Thoracic aorta (tissue), 2 donors: ENCODE measurements at regions not wholly inside any gene's neighbourhood (a gene's known extent, or its start where the extent isn't known, plus 50 kb on each side); places are given as distances from the start of the nearest gene placed in this dataset.
A peak's percentile ranks its signal among the peaks of the same experiment; 100 is the strongest.

Experiments
- ATAC-seq: fragments of 150-250 bp; one replicate; pipeline ENCODE4 v1.8.0; 2017; ENCODE audit warnings: low read depth; ENCODE audit not compliant: insufficient number of reproducible peaks, low FRiP score
- DNase-seq: peaks from one replicate; pipeline ENCODE4 v3.0.0-alpha.2; 2020; ENCODE audit warnings: low spot score
- H3K27ac ChIP-seq, 2 donors: fragments of 200-600 bp; sonication (generic); 1 replicate in 1 of 2; 2 replicates in 1 of 2; pipeline ENCODE4 v1.5.1; 2016; ENCODE audit warnings: mild to moderate bottlenecking in 2 of 2, moderate library complexity in 2 of 2
- H3K27me3 ChIP-seq: fragments of 200-600 bp; sonication (generic); replicated peaks from 2 replicates; pipeline ENCODE4 v1.6.0; 2016; ENCODE audit warnings: mild to moderate bottlenecking; ENCODE audit not compliant: insufficient read depth
- H3K36me3 ChIP-seq: fragments of 200-600 bp; sonication (generic); one replicate; pipeline ENCODE4 v1.5.1; 2016
- H3K4me1 ChIP-seq, 2 donors: fragments of 200-600 bp; sonication (generic); 1 replicate in 1 of 2; 2 replicates in 1 of 2; pipeline versions ENCODE4 v1.5.1 to v1.6.0; 2016; ENCODE audit warnings: low read depth in 2 of 2, mild to moderate bottlenecking in 1 of 2; ENCODE audit not compliant: control insufficient read depth in 1 of 2
- H3K4me3 ChIP-seq: fragments of 200-600 bp; sonication (generic); 2 replicates; pipeline ENCODE4 v1.5.1; 2016; ENCODE audit warnings: mild to moderate bottlenecking
- H3K9me3 ChIP-seq: fragments of 200-600 bp; sonication (generic); 2 replicates; pipeline ENCODE4 v1.5.1; 2016
- CTCF ChIP-seq: fragments of 200-600 bp; sonication (generic); IDR thresholded peaks from one replicate; pipeline ENCODE4 v1.5.1; 2019; ENCODE audit warnings: antibody characterized with exemption

GRCh38 chr9:90014421-90014820, 409.6 kb downstream of the GADD45G start:
- ATAC-seq = no peak
- no peak for DNase-seq
- Histone ChIP-seq H3K9me3 (no peaks in the 10 kb centered on the region), H3K27ac (no peak overlapping the region), H3K27me3 (no peaks in the 10 kb centered on the region), H3K36me3 (no peaks in the 10 kb centered on the region), H3K4me3 (no peak overlapping the region), H3K4me1 (peaks cover 0 to 16% of the 10 kb centered on the region in 2 donors)
- TF ChIP-seq CTCF = no peak

- no peak for TF ChIP-seq CTCF
- Histone ChIP-seq H3K27ac (no peak overlapping the region), H3K4me3 (no peak overlapping the region), H3K4me1 (peaks cover 12 to 34% of the 10 kb centered on the region in 2 donors), H3K9me3 (no peaks in the 10 kb centered on the region), H3K36me3 (no peaks in the 10 kb centered on the region), H3K27me3 (no peaks in the 10 kb centered on the region)
- ATAC-seq = no peak
- no peak for DNase-seq
These were observed 411.5 kb downstream of the GADD45G start for GRCh38 chr9:90016272-90016671.

DNA sequence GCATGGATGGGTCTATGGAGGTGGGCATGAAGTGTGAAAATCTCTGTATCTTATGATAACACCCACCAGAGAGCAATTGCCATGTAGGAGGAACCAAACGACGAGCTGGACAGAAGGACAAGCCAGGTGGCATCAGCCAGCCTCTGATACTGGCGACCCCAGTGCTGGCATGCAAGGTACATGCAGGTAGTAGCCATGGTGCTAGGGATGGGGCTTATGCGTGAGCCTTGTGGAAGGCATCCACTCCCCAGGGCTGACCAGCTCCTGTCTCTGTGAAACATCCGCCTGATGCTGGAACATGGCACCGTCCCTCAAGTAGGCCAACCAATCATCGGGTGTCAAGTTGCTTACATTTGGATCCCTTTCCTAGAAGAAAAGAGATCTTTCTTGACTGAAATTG, 412.9 kb downstream of the GADD45G start:
- no peak for ATAC-seq
- H3K27ac ChIP-seq = no peak overlapping the region

GRCh38 chr9:90018688-90019087, 413.9 kb downstream of the GADD45G start:
- ATAC-seq (no peak), DNase-seq (no peak)
- TF ChIP-seq CTCF = no peak
- Histone ChIP-seq H3K36me3 (no peaks in the 10 kb centered on the region), H3K9me3 (no peaks in the 10 kb centered on the region), H3K4me1 (peaks cover 13 to 49% of the 10 kb centered on the region in 2 donors), H3K27ac (no peak overlapping the region), H3K27me3 (no peaks in the 10 kb centered on the region), H3K4me3 (no peak overlapping the region)

More for the DNA sequence above, 412.9 kb downstream of the GADD45G start:
- no peak overlapping the region for H3K4me3 ChIP-seq
- no peaks in the 10 kb centered on the region for H3K27me3 ChIP-seq
- no peak for TF ChIP-seq CTCF
- H3K9me3 ChIP-seq = no peaks in the 10 kb centered on the region
- no peak for DNase-seq
- no peaks in the 10 kb centered on the region for H3K36me3 ChIP-seq
- H3K4me1 ChIP-seq = peaks cover 13 to 48% of the 10 kb centered on the region in 2 donors

DNA sequence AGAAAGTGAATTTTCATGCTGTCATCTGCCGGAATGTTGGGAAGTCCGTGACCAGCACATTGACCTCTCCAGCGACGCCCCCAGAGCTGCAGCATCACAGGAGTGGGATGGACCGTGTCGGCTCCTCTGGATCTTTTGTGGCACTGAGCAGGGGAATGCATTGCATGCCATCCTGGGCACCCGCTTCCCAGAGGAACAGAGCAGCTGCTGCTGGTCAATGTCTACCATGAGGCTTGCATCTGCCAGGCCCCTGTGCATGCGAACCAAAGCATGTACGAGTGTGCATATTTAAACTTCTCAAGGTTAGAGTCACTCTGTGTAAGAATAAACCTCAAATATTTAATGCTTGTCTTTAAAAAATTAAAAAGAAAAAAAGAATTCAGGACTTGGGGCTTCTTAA, 414.8 kb downstream of the GADD45G start:
- Histone ChIP-seq H3K27me3 (no peaks in the 10 kb centered on the region), H3K9me3 (no peaks in the 10 kb centered on the region), H3K4me3 (no peak overlapping the region), H3K27ac (peak overlapping the region in 1 of 2 donors; percentile 48), H3K4me1 (peaks cover 13 to 49% of the 10 kb centered on the region in 2 donors), H3K36me3 (no peaks in the 10 kb centered on the region)
- ATAC-seq (no peak), DNase-seq (no peak)
- no peak for TF ChIP-seq CTCF
